ENCODE measurements at regions not wholly inside any gene's neighbourhood (a gene's known extent, or its start where the extent isn't known, plus 50 kb on each side); places are given as distances from the start of the nearest gene placed in this dataset.

- no peak for DNase-seq
These were observed 99.6 kb upstream of the STT3B start for GRCh38 chr3:31432897-31433678.

DNA sequence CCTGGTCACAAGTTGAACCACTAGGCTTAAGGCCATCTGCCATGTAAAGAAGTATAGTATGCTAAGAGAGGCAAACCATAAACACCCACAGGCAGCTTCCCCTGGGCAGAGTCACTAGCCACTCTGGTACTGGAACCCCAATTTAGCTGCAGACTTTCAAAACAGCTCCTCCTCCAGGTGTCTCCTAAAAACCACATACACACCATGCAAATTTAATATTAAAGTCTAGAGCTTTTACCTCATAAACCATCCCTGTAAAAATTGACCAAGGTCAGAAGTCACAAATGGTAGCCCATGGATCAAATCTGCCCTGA lies 99.1 kb upstream of the STT3B start:
- no peak for DNase-seq

DNA sequence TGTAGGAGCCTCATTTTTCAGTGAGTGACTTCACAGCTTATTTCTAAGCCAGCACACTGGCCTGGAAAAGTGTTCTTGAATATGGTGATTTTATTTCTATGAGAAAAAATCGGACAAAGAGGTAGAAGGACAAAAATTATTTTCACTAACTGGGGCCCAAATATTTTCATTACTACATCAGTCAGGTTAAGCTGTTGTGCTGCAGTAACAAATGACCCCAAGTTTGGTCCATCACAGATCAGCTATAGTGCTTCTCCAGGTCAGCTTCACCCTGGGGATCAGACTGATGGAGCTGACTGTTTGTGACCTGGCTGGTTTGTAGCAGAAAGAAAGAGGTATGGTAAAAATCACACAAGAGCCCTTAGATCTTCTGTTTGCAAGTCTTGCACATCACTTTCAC lies 97.9 kb upstream of the STT3B start:
- no peak for DNase-seq

DNA sequence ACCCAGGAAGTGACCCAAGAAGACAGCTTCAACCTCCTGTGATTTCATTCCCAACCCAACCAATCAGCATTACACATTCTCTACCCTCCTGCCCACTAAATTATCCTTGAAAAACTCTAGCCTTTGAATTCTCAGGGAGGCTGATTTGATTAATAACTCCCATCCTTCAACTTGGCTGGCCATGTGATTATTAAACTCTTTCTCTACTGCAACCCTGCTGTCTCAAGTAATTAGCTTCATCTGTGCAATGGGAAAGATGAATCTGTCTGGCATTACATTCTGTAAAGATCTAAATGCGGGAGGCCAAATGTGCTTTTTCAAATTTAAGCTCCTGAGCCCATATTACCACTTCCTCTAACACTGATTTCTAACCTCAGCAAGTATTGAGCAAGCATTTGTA lies 95.9 kb upstream of the STT3B start:
- no peak for DNase-seq

GRCh38 chr3:31438742-31439141 lies 94.0 kb upstream of the STT3B start:
- DNase-seq: no peak

GRCh38 chr3:31439890-31440750 lies 92.6 kb upstream of the STT3B start:
- DNase-seq: no peak

GRCh38 chr3:31440878-31441277 lies 91.8 kb upstream of the STT3B start:
- DNase-seq: no peak

DNA sequence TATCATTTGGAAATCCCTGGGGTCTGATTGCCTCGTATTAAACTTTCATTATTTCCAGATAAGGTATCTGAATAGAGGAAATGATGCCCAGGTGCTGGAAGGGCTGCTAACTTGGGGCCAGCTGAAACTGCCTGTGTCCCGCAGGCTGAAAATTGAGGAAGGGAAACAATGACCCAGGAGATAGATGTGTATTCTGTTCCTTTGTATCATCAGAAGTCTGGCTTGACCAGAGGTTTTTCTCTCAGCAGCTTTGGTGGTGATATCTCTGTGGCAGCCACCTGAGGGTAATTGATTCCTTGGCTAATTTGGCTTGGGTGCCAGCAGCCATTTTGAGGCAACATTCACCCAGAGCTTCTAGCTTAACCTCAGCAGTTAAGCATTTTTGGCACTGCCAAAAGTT lies 90.0 kb upstream of the STT3B start:
- DNase-seq: no peak

DNA sequence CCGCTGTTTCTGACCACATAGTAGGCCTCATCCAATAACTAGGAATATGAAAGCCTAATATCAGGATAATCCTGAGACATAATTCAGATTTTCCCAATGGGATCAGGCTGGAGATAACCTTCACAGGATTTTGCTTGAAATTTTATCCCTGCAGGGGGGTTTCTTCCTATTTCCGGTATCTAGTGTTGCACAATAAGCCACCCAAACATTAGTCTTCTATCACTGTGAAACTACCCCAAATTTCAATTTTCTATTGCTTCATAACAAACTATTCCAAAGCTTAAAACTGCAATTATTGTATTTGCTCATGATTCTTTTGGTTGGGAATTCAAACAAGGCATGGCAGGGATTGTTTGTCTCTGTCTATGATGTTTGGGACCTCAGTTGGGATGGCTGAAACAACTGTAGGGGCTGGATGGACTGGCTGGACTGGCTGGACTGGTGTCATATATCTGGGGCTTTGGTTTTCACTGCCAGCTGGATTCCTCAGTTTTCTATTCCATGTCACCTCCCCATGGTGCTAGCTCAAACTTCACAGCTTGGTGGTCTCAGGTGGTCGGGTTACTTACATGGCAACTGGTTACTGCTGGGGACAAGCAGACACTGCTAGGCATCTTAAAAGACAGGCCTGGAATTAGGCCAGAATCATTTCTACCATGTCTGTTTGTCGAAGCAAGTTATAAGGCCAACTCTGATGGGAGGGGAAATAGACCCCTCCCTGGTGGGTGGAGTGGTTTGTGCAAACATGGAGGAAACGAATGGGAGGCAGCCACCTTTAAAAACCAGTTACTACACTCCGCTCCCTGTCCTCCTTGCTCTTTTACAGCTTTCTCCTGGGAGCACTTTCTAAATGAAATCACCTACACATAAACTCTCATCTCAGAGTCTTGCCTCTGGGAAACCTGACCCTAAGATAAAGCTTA lies 88.2 kb upstream of the STT3B start:
- DNase-seq: no peak

DNA sequence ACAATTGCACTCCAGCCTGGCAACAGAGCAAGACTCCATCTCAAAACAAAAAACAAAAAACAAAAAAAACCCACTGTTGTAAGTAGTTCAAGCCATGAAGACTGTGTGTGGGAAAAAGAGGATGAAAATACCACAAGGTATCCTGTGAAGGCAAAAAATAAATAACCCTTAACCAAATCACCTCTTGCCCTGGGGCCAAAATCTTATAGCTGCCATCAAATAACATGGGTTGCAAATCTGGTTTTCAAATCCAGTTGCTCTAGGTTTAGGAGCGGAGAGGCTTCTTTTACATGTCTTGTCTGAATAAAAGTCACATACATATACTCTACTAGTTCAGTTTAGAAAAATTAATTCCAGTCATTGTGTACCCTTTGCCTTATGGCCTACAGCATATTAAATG lies 87.0 kb upstream of the STT3B start:
- DNase-seq: no peak

GRCh38 chr3:31448035-31448881 lies 84.5 kb upstream of the STT3B start:
- no peak for DNase-seq

DNA sequence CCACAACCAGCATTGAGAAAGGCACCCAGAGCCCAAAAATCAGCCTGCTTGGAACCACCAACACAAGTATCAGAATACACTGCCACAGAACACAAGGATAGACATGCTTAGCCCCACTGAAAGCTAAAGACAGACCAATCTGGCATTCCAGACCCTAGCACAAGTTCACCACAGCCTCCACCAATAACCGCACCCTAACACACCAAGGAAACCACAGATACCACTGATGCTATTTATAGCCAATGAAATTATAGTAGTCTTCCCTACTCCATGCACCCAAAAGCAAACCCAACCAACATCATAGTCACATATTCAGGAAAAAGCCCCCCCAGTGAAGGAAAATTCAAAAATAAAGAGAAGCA lies 83.9 kb upstream of the STT3B start:
- DNase-seq: no peak

DNA sequence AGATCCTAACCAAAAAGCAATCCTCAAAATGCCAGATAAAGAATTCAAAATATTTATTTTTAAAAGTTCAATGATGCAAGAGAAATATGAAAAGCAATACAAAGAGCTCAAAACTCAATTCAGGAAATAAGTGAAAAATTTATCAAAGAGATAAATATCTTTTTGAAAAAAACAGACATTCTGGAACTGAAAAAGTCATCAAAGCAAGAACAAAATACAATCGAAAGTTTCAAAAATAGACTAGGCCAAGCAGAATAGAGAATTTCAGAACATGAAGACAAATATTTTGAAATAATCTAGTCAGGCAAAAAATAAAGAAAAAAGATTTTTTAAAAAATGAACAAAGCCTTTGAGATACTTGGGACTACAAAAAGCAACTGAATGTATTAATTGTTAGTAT lies 83.4 kb upstream of the STT3B start:
- DNase-seq: no peak

DNA sequence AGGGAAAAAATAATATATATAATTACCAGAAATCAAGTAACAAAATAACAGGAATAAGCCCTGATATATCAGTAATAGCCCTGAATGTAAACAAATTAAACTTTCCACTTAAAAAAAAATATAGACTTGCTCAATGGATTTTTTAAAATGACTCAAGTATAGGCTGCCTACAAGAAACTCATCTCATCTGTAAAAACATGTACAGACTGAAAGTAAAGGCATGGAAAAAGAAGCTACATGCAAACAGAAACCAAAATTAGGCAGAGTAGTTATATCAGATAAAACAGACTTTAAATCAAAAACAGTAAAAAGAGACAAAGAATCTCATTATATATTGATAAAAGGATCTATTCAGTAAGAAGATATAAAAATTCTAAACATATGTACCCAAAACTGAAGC lies 82.4 kb upstream of the STT3B start:
- DNase-seq: no peak

DNA sequence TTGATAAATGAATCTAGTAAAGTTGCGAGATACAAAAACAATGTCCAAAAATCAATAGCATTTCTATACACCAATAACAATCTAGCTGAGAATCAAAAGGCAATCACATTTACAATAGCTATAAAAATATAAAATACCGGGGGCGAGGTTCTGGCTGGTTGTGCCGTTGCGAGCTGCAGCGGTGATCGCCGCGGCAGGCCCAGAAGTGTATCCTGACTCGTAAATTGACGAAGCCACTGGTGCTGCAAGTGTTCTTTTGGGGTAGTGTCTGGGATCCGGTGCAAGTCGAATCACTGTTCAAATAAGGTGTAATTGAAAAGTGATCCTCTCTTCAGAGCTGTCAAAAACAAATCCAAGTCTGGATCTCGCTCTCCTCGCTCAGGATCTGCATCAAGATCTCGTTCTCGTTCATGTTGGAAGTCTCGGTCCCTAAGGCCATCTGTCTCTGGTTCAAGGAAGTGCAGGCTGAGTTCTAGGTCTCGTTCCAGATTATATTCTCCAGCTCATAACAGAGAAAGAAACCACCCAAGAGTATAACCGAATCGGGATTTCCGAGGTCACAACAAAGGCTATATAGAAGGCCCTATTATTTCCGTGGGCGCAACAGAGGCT lies 80.1 kb upstream of the STT3B start:
- DNase-seq: no peak

- no peak for DNase-seq
These were observed 79.3 kb upstream of the STT3B start for GRCh38 chr3:31453430-31453829.

DNA sequence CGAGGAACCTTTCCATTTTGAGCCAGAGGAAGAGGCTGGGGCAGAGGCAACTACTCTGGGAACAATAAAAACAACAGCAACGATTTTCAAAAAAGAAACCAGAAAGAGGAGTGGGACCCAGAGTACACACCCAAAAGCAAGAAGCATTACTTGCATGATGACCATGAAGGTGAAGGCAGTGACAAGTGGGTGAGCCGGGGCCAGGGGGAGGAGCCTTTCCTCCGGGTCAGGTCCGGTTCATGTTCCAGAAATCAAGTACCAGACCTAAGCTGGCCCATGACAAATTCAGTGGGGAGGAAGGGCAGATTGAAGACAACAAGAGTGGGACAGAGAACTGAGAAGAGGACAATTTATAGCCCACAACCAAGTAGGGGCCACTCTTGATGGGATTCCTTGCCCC lies 77.2 kb upstream of the STT3B start:
- DNase-seq: no peak

DNA sequence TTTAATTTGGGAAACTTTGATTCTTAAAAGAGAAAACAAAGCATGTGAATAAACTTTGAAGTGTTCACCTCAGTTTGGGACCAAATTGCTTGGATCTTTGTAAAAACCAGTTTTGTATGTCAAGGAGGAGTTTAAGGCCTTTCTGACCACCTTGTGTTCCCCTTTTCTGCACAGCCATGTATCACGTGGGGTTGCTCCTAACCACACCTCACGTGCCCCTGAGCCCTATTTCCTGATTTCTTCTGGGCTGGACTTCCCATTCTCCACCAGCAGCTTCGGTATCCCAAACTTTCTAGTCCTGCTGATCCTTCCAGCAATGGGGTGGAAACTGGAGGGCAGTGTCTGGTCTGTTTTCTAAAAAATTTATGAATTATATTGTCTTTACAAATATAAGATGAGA lies 76.4 kb upstream of the STT3B start:
- no peak for DNase-seq

DNA sequence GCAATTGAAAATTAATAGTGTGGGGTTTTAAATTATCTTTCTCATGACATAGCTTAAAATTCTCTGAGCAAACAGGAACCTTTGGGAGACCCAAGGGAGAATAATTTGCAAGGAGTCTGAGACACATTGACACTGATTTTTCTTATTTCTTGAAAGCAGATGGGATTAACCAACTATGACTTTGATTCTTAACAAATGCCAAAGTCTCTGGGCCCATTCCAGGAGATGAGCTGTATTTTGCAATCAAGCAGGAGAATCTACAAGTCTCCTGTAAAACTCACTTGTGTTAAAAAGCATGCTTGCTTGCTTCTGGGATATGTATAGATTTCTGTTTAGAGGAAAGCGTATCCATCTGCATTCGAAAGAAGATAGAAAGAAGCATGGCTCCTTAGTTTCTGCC lies 71.3 kb upstream of the STT3B start:
- DNase-seq: no peak

DNA sequence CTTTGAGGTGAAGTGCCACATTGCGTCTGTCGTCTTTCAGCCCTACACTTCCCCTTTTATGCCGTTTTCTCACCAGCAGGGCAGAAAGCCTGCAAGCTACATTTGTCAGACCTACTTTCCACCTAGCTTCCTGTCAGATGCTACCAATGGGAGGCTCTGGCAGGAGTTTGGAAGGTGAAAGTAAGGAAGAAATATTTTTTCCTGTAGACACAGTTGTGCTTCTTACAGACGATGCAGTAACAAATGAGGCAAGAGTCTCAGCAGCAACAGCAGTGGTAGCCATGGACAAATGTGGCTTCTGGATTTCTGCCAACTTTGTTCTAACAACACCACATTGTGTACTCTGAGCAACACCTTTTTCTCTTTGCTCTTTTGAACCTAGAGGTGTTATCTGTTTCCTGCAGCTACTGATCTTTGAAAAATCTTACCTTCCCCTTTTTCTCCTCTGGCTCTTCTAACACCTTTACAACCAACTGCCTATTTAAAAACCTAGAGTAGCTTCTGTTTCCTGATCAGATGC lies 70.6 kb upstream of the STT3B start:
- no peak for DNase-seq

GRCh38 chr3:31465999-31466398 lies 66.7 kb upstream of the STT3B start:
- no peak for DNase-seq

All from left kidney (tissue), 1 donor.